ENCODE measurements at regions not wholly inside any gene's neighbourhood (a gene's known extent, or its start where the extent isn't known, plus 50 kb on each side); places are given as distances from the start of the nearest gene placed in this dataset.

DNA sequence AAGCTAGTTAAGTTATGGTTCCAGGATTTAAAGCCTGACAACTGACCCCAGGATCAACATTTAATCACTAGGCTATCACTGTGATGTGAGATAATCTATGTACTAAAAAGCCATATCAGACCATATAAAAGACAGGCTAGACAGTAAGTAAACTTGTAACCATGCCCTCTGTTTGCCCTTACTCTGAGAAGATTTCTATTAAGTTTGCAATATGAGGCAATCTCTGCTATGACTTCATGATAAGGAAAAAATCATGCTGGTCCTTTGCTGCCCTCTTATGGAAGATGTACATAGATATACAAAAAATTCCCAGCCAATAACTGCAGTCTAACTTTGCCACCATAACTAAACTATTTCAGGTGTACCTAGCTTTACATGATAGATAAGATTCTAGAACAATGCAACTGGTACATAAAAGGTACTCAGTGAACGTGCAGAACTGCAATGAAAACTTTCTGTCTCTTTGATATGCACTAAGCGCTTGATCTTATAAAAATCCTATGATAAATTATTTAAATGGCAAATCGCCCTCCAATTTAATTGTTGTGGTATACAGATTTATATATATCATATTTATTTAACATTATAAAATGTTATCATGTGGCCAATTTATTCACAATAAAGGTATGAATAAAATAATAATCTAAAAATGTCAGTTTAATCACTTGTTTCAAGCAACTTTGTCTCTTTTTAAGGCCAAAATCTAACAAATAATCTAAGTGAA is 70.5 kb downstream of the FAM217A start:
- DNase-seq: peak; percentile 67
- H3K79me2 ChIP-seq (ENCODE audit: control insufficient read depth, insufficient read depth, low read length): peaks cover 69% of the 10 kb centered on the region

More for the DNA sequence above, 70.5 kb downstream of the FAM217A start:
- Histone ChIP-seq H3K4me2 (replicated peaks; ENCODE audit: low read depth, low read length, poor library complexity, severe bottlenecking) (no peak overlapping the region), H3K9ac (ENCODE audit: low read length) (no peak overlapping the region), H3K36me3 (replicated peaks in 1 of 2; ENCODE audit: control extremely low read depth in 1 of 2, control insufficient read depth in 1 of 2, extremely low read depth in 1 of 2, insufficient read depth in 2 of 2, low read length in 1 of 2) (peaks cover 8 to 9% of the 10 kb centered on the region in 2 experiments), H4K20me1 (ENCODE audit: control insufficient read depth, insufficient read depth, low read length, poor library complexity, severe bottlenecking) (peaks cover 30% of the 10 kb centered on the region), H3K27me3 (replicated peaks in 1 of 4; ENCODE audit: control extremely low read depth in 1 of 4, control insufficient read depth in 3 of 4, insufficient read depth in 4 of 4, low read length in 3 of 4) (no peaks in the 10 kb centered on the region), H2AFZ (ENCODE audit: insufficient read depth, low read depth, low read length, poor library complexity, severe bottlenecking) (no peak overlapping the region), H3K9me3 (ENCODE audit: control extremely low read depth in 1 of 3, control insufficient read depth in 2 of 3, insufficient read depth in 1 of 3, low read length in 2 of 3) (no peaks in the 10 kb centered on the region), H3K4me1 (ENCODE audit: control insufficient read depth in 2 of 2, insufficient read depth in 2 of 2, low read length in 2 of 2) (peaks cover 5 to 6% of the 10 kb centered on the region in 2 donors), H3K27ac (ENCODE audit: low read length in 2 of 2) (no peak overlapping the region), H3K4me3 (ENCODE audit: control extremely low read depth in 1 of 5, extremely low read depth in 1 of 5, insufficient read depth in 1 of 5, low read depth in 2 of 5, low read length in 4 of 5) (no peak overlapping the region)
- Mint-ChIP-seq H3K4me1 (peaks cover 30% of the 10 kb centered on the region), H3K4me3 (no peak overlapping the region), H3K27me3 (no peaks in the 10 kb centered on the region), H3K27ac (no peak overlapping the region), H3K9me3 (ENCODE audit: insufficient read depth) (no peaks in the 10 kb centered on the region)
- ChIA-PET CTCF (interaction anchor here (0.7 to 4.6 kb wide), 19 partner anchors 10 to 729 kb away, joined by 3 to 25 read pairs (median 5); a partner anchor contains a TSS), POLR2A (interaction anchor here (0.5 to 2.3 kb wide), 2 partner anchors 10 to 18 kb away, joined by 4 to 6 read pairs; no protein-coding TSS in a partner anchor)
- ATAC-seq (ENCODE audit: low read depth): peak; percentile 58
- WGBS (ENCODE audit: insufficient coverage): no CpG with 5 or more reads among the region's 3 CpGs
- intact Hi-C loops (cut with micrococcal nuclease): loop anchor here (1.0 to 10.0 kb wide), 2 partner anchors 74 to 266 kb away; no protein-coding TSS in a partner anchor
- peak; percentile 72 for TF ChIP-seq CTCF (IDR thresholded peaks at IDR 0.05)
- no peak for TF ChIP-seq EZH2 (IDR thresholded peaks at IDR 0.05; ENCODE audit: borderline replicate concordance, insufficient read depth, low read depth, low read length, poor library complexity, severe bottlenecking)

Measured in B cell (primary cell).